ENCODE measurements at regions not wholly inside any gene's neighbourhood (a gene's known extent, or its start where the extent isn't known, plus 50 kb on each side); places are given as distances from the start of the nearest gene placed in this dataset.

- dilution Hi-C loops (cut with HindIII; ENCODE audit: low sequenced_read_pairs, unreplicated experiment) (no loop called here), in situ Hi-C loops (cut with MboI; ENCODE audit: low sequenced_read_pairs) (no loop called here), intact Hi-C loops (cut with micrococcal nuclease) (no loop called here)
- Histone ChIP-seq H3K4ac (ENCODE audit: low read depth, low read length) (no peak overlapping the region), H2AK5ac (ENCODE audit: low read depth, low read length) (no peak overlapping the region), H3K4me3 (ENCODE audit: insufficient read depth, low read depth, low read length) (no peak overlapping the region), H2BK120ac (ENCODE audit: low read depth, low read length) (no peak overlapping the region), H3K27me3 (ENCODE audit: control insufficient read depth, insufficient read depth, low read length) (no peaks in the 10 kb centered on the region), H2BK15ac (ENCODE audit: low read depth, low read length) (no peak overlapping the region), H2AFZ (replicated peaks; ENCODE audit: low read length, poor library complexity) (no peak overlapping the region), H3K18ac (ENCODE audit: low read depth, low read length) (no peak overlapping the region), H3K36me3 (ENCODE audit: control insufficient read depth, insufficient read depth, low read length) (no peaks in the 10 kb centered on the region), H4K5ac (ENCODE audit: low read depth, low read length) (no peak overlapping the region), H3K4me1 (ENCODE audit: control insufficient read depth, insufficient read depth, low read length) (no peaks in the 10 kb centered on the region), H4K91ac (ENCODE audit: insufficient read depth, low read depth, low read length) (no peak overlapping the region), H4K20me1 (ENCODE audit: insufficient read depth, low read length) (no peaks in the 10 kb centered on the region), H2AK9ac (replicated peaks; ENCODE audit: low read depth, low read length, poor library complexity) (no peak overlapping the region), H3K27ac (ENCODE audit: insufficient read depth, low read length) (no peak overlapping the region), H3K23ac (ENCODE audit: low read depth, low read length) (no peak overlapping the region), H2BK5ac (ENCODE audit: low read depth, low read length, poor library complexity, severe bottlenecking) (no peak overlapping the region), H3K56ac (ENCODE audit: extremely low read depth, insufficient read depth, low read length) (no peak overlapping the region), H2BK20ac (ENCODE audit: low read depth, low read length) (no peak overlapping the region), H3K9ac (ENCODE audit: low read depth, low read length) (no peak overlapping the region), H4K8ac (ENCODE audit: low read depth in 2 of 2, low read length in 2 of 2) (no peak overlapping the region), H3K14ac (replicated peaks; ENCODE audit: low read depth, low read length) (no peak overlapping the region), H3K4me2 (ENCODE audit: low read depth, low read length) (no peak overlapping the region), H3K9me1 (ENCODE audit: insufficient read depth, low read length) (no peaks in the 10 kb centered on the region), H3K9me3 (ENCODE audit: control insufficient read depth, insufficient read depth, low read length) (no peaks in the 10 kb centered on the region), H3K79me1 (ENCODE audit: low read depth in 1 of 2, low read length in 2 of 2) (peaks cover 0 to 3% of the 10 kb centered on the region in 2 experiments; a peak in 1 of 4 replicates)
- ATAC-seq (ENCODE audit: low read depth) (no peak), DNase-seq (no peak)
- POLR2A ChIA-PET (ENCODE audit: unreplicated experiment): no interaction called here
- no TSS peak for BruUV-seq (replicated peaks)
- CTCF ChIA-PET: no interaction called here
- TF ChIP-seq POLR2A (IDR thresholded peaks at IDR 0.05; ENCODE audit: low read depth, low read length): no peak
- TF ChIP-seq CHD1 (IDR thresholded peaks at IDR 0.05; ENCODE audit: low read depth, low read length): no peak
- no peak for TF ChIP-seq RAD21 (IDR thresholded peaks at IDR 0.05; ENCODE audit: low read length)
- TF ChIP-seq NFE2L2 (IDR thresholded peaks at IDR 0.05; ENCODE audit: low read depth, low read length): no peak
- no peak for TF ChIP-seq CEBPB (IDR thresholded peaks at IDR 0.05; ENCODE audit: low read depth, low read length)
- TF ChIP-seq, protein P1, sequence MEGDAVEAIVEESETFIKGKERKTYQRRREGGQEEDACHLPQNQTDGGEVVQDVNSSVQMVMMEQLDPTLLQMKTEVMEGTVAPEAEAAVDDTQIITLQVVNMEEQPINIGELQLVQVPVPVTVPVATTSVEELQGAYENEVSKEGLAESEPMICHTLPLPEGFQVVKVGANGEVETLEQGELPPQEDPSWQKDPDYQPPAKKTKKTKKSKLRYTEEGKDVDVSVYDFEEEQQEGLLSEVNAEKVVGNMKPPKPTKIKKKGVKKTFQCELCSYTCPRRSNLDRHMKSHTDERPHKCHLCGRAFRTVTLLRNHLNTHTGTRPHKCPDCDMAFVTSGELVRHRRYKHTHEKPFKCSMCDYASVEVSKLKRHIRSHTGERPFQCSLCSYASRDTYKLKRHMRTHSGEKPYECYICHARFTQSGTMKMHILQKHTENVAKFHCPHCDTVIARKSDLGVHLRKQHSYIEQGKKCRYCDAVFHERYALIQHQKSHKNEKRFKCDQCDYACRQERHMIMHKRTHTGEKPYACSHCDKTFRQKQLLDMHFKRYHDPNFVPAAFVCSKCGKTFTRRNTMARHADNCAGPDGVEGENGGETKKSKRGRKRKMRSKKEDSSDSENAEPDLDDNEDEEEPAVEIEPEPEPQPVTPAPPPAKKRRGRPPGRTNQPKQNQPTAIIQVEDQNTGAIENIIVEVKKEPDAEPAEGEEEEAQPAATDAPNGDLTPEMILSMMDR (conservative IDR thresholded peaks at IDR 0.05; ENCODE audit: low read depth, low read length): no peak
- WGBS, 2 experiments (ENCODE audit: extremely low coverage in 2 of 2, insufficient read length in 1 of 2): 80% methylated on average over 1 of the region's 3 CpGs; no CpG with 5 or more reads in 1 of the 2 experiments
Measured at GRCh38 chr21:29413683-29414082, 115.0 kb downstream of the BACH1 start.
